ENCODE measurements at regions not wholly inside any gene's neighbourhood (a gene's known extent, or its start where the extent isn't known, plus 50 kb on each side); places are given as distances from the start of the nearest gene placed in this dataset.
"Not testable (repeated sequence)": the region's sequence is repeated elsewhere in the genome, so short reads cannot be mapped to it uniquely, and the experiment has no call there.

DNA sequence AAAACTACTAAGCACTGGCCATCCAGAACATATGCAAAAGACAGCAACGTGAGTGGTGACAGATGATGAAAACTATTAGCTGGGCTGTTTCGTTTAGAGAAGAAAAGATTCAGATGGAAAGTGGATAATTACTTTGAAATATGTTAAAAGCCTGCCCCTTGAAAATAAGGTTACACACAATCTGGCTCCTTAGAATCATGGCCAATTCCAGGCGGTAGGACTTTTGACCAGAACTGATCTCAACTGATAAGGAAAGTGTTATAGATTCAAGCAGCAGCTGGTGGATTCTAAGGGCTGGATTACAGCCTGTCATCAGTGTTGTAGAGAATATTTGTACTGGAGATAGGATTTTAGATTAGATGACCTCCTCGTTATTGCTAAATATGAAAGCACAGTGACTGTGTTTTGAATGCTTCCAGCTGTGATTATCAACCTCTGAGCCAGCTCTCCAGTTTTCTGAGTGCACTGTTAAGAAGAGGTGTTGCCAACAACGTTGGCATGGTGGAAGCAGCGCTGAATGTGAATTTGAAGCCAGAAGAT is 75.1 kb downstream of the KBTBD2 start:
- not testable (repeated sequence) for DNase-seq (ENCODE audit: insufficient read length, low spot score)
- peak; percentile 65 for FAIRE-seq

DNA sequence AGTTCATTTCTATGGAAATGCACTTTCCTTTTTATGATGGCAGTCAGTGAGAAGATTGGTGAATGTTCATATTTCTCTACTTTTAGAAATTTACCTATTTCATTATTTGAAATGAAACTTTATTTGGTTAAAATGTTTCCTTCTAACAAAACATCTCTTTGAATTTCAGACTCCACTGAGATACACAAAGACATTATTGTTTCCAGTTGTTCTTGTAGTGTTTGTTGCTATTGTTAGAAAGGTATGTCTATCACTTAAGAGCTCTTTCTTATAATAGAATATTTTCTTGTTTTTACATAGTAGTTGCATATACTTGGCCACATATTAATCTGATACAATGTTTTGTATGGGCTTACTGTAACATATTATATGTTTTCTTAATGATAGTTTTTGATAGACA is 76.8 kb downstream of the KBTBD2 start:
- not testable (repeated sequence) for FAIRE-seq; DNase-seq (ENCODE audit: insufficient read length, low spot score)

DNA sequence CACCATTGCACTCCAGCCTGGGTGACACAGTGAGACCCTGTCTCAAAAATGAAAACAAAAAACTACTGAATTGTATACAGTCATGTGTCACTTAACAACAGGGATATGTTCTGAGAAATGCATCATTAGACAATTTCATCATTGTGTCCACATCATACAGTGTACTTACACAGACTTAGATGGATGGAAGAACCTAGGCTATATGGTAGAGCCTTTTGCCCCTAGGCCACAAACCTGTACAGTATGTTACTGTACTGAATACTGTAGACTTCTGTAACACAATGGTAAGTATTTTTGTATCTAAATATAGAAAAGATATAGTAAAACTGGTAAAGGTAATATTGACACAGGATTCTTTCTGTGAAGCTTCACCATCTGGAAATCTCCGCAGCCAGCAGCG is 81.7 kb downstream of the KBTBD2 start:
- DNase-seq (ENCODE audit: insufficient read length, low spot score) (no peak), FAIRE-seq (no peak)
- no peak for TF ChIP-seq POLR2A (IDR thresholded peaks at IDR 0.05; ENCODE audit: low read depth, low read length)

DNA sequence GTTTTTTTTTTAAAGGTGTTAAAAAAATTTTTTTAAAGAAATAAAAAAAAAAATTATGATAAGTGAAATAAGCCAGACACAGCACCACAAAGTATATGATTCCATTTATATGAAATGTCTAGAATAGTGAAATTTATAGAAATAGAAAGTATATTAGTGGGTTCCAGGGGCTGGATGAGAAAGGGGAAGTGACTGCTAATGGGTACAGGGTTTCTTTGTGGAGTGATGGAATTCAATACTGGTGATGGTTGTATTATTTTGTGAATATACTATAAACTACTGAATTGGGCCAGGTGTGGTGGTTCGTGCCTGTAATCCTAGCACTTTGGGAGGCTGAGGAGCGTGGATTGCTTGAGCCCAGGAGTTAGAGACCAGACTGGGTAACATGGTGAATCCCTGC is 82.2 kb downstream of the KBTBD2 start:
- FAIRE-seq (no peak), DNase-seq (ENCODE audit: insufficient read length, low spot score) (no peak)
- TF ChIP-seq POLR2A (IDR thresholded peaks at IDR 0.05; ENCODE audit: low read depth, low read length): no peak

DNA sequence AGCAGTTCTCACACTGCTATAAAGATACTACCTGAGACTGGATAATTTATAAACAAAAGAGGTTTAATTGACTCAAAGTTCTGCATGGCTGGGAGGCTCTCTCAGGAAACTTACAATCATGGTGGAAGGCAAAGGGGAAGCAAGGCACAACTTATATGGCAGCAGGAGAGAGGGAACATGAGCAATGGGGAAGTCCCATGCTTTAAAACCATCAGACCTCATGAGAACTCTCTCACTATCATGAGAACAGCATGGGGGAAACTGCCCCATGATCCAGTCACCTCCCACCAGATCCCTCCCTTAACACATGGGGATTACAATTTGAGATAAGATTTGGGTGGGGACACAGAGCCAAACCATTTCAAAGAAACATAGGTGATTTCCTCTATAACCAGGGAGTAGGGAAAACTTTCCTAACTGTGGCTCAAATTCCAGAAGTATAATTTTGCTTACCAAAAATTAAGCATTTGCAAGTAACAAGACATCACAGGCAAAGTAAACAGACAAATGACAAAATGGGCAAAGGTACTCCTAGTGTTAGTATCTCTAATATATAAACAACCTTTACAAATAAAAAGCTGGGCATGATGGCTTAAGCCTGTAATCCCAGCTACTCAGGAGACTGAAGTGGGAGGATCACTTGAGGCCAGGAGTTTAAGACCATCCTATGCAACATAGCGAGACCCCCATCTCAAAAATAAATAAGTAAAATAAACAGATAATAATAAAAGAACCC is 88.0 kb downstream of the KBTBD2 start:
- FAIRE-seq: no peak
- no peak for DNase-seq (ENCODE audit: insufficient read length, low spot score)
- TF ChIP-seq POLR2A (IDR thresholded peaks at IDR 0.05; ENCODE audit: low read depth, low read length): no peak

DNA sequence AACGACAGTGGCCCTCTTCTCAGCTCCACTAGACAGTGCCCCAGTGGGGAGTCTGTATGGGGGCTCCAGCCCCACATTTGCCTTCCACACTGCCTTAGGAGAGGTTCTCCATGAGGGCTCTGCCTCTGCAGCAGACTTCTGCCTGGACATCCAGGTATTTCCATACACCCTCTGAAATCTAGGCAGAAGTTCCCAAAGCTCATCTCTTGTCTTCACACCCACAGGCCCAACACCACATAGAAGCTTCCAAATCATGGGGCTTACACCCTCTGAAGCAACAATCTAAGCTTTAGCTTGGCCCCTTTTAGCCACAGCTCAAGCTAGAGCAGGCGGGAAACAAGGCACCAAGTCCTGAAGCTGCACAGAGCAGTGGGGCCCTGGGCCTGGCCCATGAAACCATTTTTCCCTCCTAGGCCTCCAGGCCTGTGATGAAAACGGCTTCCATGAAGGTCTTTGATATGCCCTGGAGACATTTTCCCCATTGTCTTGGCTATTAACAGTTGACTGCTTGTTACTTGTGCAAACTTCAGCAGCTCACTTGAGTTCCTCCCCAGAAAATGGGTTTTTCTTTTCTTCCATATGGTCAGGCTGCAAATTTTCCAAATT is 89.2 kb downstream of the KBTBD2 start:
- no peak for DNase-seq (ENCODE audit: insufficient read length, low spot score)
- no peak for TF ChIP-seq POLR2A (IDR thresholded peaks at IDR 0.05; ENCODE audit: low read depth, low read length)
- no peak for FAIRE-seq

DNA sequence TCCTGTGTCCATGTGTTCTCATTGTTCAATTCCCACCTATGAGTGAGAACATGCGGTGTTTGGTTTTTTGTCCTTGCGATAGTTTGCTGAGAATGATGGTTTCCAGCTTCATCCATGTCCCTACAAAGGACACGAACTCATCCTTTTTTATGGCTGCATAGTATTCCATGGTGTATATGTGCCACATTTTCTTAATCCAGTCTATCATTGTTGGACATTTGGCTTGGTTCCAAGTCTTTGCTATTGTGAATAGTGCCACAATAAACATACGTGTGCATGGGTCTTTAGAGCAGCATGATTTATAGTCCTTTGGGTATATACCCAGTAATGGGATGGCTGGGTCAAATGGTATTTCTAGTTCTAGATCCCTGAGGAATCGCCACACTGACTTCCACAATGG is 98.5 kb downstream of the KBTBD2 start:
- DNase-seq (ENCODE audit: insufficient read length, low spot score); FAIRE-seq: not testable (repeated sequence)

DNA sequence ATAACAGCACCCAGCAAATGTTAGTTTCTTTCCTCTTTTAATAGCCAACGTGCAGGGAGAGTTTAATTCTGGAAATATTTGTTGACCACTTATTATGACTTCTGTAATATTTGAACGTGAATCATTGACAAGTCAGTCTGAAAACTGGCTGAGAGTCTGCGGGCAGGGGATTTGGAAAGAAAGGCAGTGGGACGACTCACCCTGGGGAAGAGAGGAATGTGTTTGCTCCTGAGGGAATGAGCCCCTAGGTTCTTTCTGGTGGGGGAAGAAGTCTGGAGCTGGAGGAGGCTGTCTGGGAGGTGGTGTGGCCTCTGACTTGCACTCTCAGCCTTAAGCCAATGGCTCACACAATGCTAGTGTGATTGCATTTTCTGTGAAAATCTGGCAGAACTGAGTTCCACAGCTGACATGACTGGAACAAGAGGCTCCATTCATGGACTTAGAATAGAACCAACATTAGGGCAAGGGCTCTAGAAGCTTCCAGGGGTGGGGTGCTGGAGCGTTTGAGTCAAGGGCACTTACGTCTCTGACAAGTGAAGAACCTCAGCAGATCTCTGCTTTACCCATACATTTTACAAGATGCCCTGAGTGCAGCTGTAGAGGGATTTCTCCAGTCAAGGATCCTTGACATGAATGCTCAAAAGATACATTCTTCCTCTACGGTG is 100.7 kb downstream of the KBTBD2 start:
- DNase-seq (ENCODE audit: insufficient read length, low spot score): peak; percentile 24
- not testable (repeated sequence) for FAIRE-seq

DNA sequence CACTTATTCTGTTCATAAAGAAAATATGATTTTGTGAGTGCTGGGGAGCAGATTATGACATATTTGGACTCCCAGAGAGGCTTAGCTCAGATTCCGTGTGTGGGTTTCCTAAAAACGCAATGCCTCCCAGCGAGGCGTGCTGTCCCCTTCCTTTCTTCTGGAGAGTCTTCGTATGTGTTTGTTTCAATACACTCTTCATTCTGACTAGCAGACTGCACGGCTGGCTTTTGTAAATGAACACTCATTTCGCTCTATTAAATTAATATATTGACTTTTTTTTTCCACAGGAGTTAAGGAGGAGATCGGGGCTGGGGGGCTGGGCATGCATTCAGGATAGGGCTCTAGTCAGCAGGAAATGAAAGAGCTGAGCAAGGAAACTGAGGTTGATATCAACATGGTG is 102.3 kb downstream of the KBTBD2 start:
- DNase-seq (ENCODE audit: insufficient read length, low spot score); FAIRE-seq: not testable (repeated sequence)

DNA sequence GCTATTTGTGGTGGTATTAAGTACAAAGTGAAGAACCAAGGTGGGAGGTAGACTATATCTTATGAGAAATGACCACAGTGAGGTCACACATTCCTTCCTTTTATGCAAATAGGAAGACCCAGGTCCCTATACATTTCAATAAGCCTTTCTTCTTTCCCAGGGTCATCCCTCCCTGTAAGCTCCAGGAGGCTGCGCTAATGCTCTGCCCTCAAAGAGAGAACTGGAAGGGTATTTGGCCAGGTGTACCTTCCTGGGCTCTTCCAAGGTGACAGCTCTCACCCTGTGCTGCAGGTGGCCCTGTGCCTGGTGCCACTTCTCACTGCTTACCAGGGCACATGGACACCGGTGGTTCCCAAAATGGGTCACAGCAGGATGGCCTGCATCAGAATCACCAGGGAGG is 103.4 kb downstream of the KBTBD2 start:
- not testable (repeated sequence) for DNase-seq (ENCODE audit: insufficient read length, low spot score); FAIRE-seq

DNA sequence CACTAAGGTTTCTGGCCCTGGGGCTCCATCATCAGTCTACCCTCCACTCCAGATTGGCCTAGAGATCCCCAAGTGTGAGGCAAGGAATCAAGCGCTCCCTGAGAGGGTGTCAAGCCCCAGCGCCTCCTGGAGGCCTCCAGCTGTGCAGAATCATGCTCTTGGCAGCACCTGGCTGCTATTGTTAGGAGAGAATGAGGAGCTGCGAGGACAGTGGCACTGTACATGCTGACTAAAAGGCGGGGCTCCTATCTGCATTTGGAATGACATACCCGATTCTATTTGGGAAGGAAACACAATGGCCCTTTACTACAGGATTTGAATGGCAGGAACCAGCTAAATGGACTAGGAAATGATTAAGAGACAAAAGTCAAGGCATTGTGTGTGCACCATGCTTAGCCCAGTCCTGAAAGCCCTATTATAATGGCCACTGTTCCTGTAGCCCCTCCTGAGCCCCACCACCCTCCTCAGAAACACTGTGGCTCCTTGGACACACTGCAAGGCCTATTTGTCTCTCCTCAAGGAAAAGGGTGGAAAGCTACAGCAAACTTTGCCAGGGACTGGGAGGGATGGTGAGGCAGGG is 106.1 kb downstream of the KBTBD2 start:
- FAIRE-seq; DNase-seq (ENCODE audit: insufficient read length, low spot score): not testable (repeated sequence)

DNA sequence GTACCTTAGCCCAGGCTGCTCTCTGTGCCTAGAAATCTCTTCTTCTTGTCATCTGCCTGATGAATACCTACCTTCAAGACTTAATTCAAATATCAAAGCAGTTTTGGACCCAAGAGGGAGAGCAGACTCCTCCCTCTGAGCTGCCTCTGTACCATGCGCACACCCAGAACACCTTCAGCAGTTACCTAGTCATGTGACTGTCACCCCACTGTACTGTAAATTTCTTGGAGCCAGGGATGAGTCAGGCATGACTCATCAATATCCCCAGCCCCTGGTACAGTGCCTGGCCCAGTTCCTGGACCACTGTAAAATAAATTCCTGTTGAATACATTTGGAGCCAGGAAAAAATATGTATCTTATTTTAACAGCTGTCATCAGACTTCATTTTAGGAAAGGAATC is 111.7 kb downstream of the KBTBD2 start:
- not testable (repeated sequence) for DNase-seq (ENCODE audit: insufficient read length, low spot score); FAIRE-seq

DNA sequence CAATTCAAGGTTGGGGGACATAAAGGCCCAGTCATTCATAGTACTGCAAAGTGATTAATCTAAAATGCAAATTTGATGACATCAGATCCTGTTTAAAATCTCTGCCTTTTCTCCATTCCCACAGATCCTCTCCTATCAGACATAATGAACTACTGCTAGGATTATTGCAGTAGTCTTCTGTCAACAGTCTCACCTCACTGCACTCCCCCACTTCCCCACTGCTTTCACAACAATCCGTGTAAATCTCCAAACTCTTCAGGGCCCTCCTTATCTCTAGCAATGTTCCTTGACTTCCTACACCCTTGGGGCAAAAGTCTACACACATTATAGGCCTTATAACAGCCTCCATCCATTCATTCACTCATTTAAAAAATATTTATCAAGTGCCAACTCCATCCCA is 112.4 kb downstream of the KBTBD2 start:
- FAIRE-seq (no peak), DNase-seq (ENCODE audit: insufficient read length, low spot score) (no peak)
- no peak for TF ChIP-seq POLR2A (IDR thresholded peaks at IDR 0.05; ENCODE audit: low read depth, low read length)

DNA sequence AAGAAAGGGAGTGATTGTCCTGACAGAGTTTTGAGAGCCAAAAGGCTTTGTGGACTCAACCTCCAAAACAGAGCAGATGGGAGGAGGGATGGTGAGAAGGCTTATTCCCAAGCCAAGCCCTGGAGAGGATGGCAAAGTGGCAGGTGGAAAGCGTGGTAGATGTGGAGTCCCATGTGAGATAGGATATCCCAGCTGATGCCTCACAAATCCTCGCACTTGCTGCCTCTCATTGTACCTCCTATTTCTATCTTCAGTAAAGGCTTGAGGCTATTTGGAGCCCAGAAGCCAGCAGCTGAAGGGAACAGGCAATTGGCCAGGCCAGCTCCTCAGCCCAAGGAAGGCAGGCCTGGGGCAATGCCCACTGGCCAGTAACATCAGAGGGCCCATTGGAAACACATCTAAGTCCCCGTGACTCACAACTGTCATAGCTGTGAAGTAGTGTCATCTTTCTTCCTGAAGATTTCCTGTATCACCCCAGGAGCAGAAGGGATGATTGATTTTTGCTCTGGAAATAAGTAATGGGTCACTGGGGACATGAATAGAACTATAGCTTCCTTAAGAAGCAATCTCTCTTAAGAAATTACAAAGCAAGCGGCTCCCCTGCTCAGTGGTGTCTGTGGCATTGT is 114.4 kb downstream of the KBTBD2 start:
- DNase-seq (ENCODE audit: insufficient read length, low spot score): not testable (repeated sequence)
- FAIRE-seq: peak; percentile 43

DNA sequence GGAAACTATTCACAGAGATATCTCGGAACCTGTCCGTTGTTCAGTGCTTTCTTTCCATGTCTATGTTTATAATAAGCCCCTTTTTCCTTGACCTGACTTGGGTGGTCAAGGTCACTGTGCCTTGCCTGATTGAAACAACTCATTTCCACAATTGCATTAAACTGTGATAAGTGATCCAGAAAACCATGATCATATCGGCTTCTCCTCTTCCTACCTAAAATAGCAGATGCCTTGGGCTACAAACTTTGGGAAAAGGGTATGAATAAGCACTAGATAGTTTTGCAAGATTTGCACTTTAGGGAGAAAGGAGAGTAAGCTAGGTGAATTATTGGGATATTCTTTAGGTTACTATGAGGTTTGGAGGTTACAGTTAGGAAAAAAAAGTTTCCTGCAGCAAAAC is 115.2 kb downstream of the KBTBD2 start:
- not testable (repeated sequence) for DNase-seq (ENCODE audit: insufficient read length, low spot score); FAIRE-seq

DNA sequence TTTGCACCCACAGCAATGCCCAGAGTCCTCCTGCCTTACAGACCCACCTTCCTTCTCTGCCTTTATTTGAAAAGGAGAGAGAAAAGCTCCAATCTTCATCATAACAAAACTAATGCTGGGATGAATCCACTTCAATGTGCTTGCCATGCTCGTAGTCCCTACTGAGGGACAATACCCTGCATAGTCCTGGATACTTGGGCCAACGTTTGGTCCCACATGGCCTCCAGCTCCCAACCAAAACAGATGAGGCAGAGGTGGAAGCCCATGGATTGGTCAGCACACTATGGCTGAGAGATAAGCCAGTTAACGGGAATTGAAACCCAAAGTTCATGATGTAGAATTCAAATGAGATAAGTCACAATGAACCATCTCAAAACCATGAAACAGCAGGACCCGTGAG is 115.8 kb downstream of the KBTBD2 start:
- DNase-seq (ENCODE audit: insufficient read length, low spot score); FAIRE-seq: not testable (repeated sequence)
